OCI-LY1 (cell line): ENCODE measurements at regions not wholly inside any gene's neighbourhood (a gene's known extent, or its start where the extent isn't known, plus 50 kb on each side); places are given as distances from the start of the nearest gene placed in this dataset.
"Not testable (repeated sequence)": the region's sequence is repeated elsewhere in the genome, so short reads cannot be mapped to it uniquely, and the experiment has no call there.

Source experiments
- H2AFZ ChIP-seq: fragments of 200-600 bp; sonication (generic), shearing (Covaris generic); 2 replicates; pipeline ENCODE4 v1.6.0; 2014; ENCODE audit warnings: antibody characterized with exemption, mild to moderate bottlenecking, low read length
- H3F3A ChIP-seq: fragments of 200-600 bp; sonication (generic), shearing (Covaris generic); 2 replicates; pipeline ENCODE4 v1.6.0; 2014; ENCODE audit warnings: mild to moderate bottlenecking, antibody characterized with exemption, low read length, moderate library complexity; ENCODE audit not compliant: insufficient read depth
- H3K27ac ChIP-seq: fragments of 200-600 bp; sonication (generic); 2 replicates; pipeline ENCODE4 v1.5.1; 2014; ENCODE audit warnings: low read length, mixed run types, mild to moderate bottlenecking, low read depth; ENCODE audit not compliant: poor library complexity, severe bottlenecking
- H3K27me3 ChIP-seq: fragments of 200-600 bp; sonication (generic); 2 replicates; pipeline ENCODE4 v1.6.0; 2014; ENCODE audit warnings: antibody characterized with exemption, mild to moderate bottlenecking, low read length, moderate library complexity; ENCODE audit not compliant: insufficient read depth
- H3K36me3 ChIP-seq: fragments of 200-600 bp; sonication (generic); 2 replicates; pipeline ENCODE4 v1.6.1; 2014; ENCODE audit warnings: mild to moderate bottlenecking, antibody characterized with exemption, low read length, moderate library complexity, mixed read lengths; ENCODE audit not compliant: insufficient read depth
- H3K4me1 ChIP-seq: fragments of 200-600 bp; sonication (generic); 2 replicates; pipeline ENCODE4 v1.5.1; 2014; ENCODE audit warnings: mild to moderate bottlenecking, low read length, moderate library complexity; ENCODE audit not compliant: insufficient read depth, severe bottlenecking
- H3K4me2 ChIP-seq: fragments of 200-600 bp; sonication (generic), shearing (Covaris generic); 2 replicates; pipeline ENCODE4 v1.6.1; 2014; ENCODE audit warnings: low read length
- H3K4me3 ChIP-seq: fragments of 200-600 bp; sonication (generic); 2 replicates; pipeline ENCODE4 v1.5.1; 2014; ENCODE audit warnings: low read length, low read depth, mild to moderate bottlenecking, mixed read lengths; ENCODE audit not compliant: poor library complexity, severe bottlenecking
- H3K79me2 ChIP-seq: fragments of 200-600 bp; shearing (Covaris generic); 2 replicates; pipeline ENCODE4 v1.6.1; 2016; ENCODE audit warnings: mixed run types, low read length, mixed read lengths; ENCODE audit not compliant: insufficient read depth
- H3K9ac ChIP-seq: fragments of 200-600 bp; sonication (generic), shearing (Covaris generic); 2 replicates; pipeline ENCODE4 v1.6.1; 2014; ENCODE audit warnings: mild to moderate bottlenecking, low read length, mixed read lengths
- H3K9me2 ChIP-seq: fragments of 200-600 bp; sonication (generic), shearing (Covaris generic); 2 replicates; pipeline ENCODE4 v1.6.1; 2014; ENCODE audit warnings: low read depth, mild to moderate bottlenecking, low read length, mixed read lengths
- H3K9me3 ChIP-seq: fragments of 200-600 bp; shearing (Covaris generic); 2 replicates; pipeline ENCODE4 v1.6.1; 2014; ENCODE audit warnings: low read length, mixed read lengths
- H4K20me1 ChIP-seq: fragments of 200-600 bp; sonication (generic), shearing (Covaris generic); 2 replicates; pipeline ENCODE4 v1.6.0; 2016; ENCODE audit warnings: mild to moderate bottlenecking, low read length; ENCODE audit not compliant: insufficient read depth
- EZH2 ChIP-seq: fragments of 200-600 bp; sonication (generic), shearing (Covaris generic); IDR thresholded peaks from 2 replicates; pipeline ENCODE4 v1.8.0; 2017; ENCODE audit warnings: borderline replicate concordance, mixed run types, mild to moderate bottlenecking, antibody characterized with exemption, low read length, moderate library complexity, mixed read lengths
- TF ChIP-seq, protein P1 (sequence below): fragments of 200-600 bp; sonication (generic), shearing (Covaris generic); IDR thresholded peaks from 2 replicates; pipeline ENCODE4 v1.5.1; 2017; ENCODE audit warnings: mild to moderate bottlenecking, antibody characterized with exemption, low read length, moderate library complexity, mixed read lengths

DNA sequence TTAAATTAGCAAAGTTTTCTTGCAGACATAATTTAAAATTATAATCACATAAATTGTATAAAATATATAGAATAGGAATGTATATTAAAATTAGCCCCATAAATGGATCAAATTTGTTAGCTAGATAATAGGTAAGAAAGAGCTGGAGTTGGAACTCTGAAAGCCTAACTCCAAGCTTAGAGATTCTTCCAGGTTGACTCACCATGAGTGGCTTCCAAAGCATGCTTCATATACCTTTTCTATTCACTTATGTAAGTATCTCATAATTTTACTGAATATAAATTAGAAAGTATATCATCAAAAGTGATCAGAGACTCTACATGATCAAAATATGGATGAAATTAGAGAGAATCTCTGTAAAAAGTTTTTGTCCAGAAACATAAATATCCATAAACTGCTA, 320.7 kb upstream of the MAGI2 start:
- Histone ChIP-seq H3K79me2 (no peaks in the 10 kb centered on the region), H3K9ac (no peak overlapping the region), H3K9me2 (no peaks in the 10 kb centered on the region), H2AFZ (no peak overlapping the region), H3K27me3 (no peaks in the 10 kb centered on the region), H3F3A (no peaks in the 10 kb centered on the region), H3K27ac (no peak overlapping the region), H3K9me3 (no peaks in the 10 kb centered on the region), H3K4me3 (no peak overlapping the region), H4K20me1 (no peaks in the 10 kb centered on the region), H3K4me2 (no peak overlapping the region), H3K36me3 (no peaks in the 10 kb centered on the region), H3K4me1 (no peaks in the 10 kb centered on the region)
- TF ChIP-seq EZH2, result no peak
- TF ChIP-seq, protein P1, sequence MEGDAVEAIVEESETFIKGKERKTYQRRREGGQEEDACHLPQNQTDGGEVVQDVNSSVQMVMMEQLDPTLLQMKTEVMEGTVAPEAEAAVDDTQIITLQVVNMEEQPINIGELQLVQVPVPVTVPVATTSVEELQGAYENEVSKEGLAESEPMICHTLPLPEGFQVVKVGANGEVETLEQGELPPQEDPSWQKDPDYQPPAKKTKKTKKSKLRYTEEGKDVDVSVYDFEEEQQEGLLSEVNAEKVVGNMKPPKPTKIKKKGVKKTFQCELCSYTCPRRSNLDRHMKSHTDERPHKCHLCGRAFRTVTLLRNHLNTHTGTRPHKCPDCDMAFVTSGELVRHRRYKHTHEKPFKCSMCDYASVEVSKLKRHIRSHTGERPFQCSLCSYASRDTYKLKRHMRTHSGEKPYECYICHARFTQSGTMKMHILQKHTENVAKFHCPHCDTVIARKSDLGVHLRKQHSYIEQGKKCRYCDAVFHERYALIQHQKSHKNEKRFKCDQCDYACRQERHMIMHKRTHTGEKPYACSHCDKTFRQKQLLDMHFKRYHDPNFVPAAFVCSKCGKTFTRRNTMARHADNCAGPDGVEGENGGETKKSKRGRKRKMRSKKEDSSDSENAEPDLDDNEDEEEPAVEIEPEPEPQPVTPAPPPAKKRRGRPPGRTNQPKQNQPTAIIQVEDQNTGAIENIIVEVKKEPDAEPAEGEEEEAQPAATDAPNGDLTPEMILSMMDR, result no peak

DNA sequence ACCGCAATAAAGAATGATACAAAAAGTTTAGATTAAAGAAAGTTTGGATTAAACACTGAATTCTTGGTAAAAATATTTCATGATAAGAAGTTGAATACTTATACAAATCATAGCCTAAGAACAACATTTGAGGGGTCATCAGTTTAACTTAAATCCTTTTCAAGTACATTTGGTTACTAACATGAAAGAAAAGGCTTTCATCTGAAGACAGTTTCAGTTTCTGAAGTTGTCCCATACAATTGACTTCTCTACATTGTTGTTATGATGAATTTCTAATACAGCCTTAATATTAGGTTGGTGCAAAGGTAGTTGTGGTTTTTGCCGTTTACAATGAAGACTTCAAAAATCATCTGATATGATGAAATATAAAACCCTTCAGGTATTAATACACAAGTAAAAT, 317.5 kb upstream of the MAGI2 start:
- H3K4me1 ChIP-seq, result no peaks in the 10 kb centered on the region
- H3K36me3 ChIP-seq, result no peaks in the 10 kb centered on the region
- H3K9ac ChIP-seq, result no peak overlapping the region
- no peak overlapping the region for H3K27ac ChIP-seq
- H3K27me3 ChIP-seq, result no peaks in the 10 kb centered on the region
- H3K9me2 ChIP-seq, result no peaks in the 10 kb centered on the region
- no peaks in the 10 kb centered on the region for H3K79me2 ChIP-seq
- H3K9me3 ChIP-seq, result no peaks in the 10 kb centered on the region
- H2AFZ ChIP-seq, result no peak overlapping the region
- no peak for TF ChIP-seq EZH2
- TF ChIP-seq, protein P1, result no peak
- no peaks in the 10 kb centered on the region for H4K20me1 ChIP-seq
- H3K4me2 ChIP-seq, result no peak overlapping the region
- H3F3A ChIP-seq, result no peaks in the 10 kb centered on the region
- no peak overlapping the region for H3K4me3 ChIP-seq

DNA sequence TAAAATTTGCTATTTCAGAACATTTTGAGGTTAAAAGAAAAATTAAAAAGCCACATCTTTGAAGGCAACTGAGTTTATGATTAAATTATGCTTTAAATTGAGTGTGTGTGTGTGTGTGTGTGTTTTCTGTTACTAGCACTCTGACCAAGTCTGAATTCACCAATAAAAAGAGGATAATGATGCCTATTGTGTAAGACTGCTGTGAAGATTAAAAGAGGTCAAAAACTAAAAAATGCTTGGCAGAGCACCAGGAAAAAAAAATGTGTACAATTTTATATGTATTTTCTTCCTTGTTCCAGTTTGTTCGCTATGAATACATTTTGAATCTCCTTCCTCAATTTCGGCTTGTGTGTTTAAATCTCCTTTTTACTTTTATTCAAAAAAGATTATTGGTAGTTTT, 316.6 kb upstream of the MAGI2 start:
- H3K9me2 ChIP-seq, result no peaks in the 10 kb centered on the region
- TF ChIP-seq EZH2, result no peak
- TF ChIP-seq, protein P1, result no peak
- H2AFZ ChIP-seq, result no peak overlapping the region
- no peak overlapping the region for H3K4me2 ChIP-seq
- no peaks in the 10 kb centered on the region for H3K79me2 ChIP-seq
- no peaks in the 10 kb centered on the region for H3K4me1 ChIP-seq
- no peaks in the 10 kb centered on the region for H3K36me3 ChIP-seq
- no peak overlapping the region for H3K4me3 ChIP-seq
- no peak overlapping the region for H3K9ac ChIP-seq
- no peaks in the 10 kb centered on the region for H3K27me3 ChIP-seq
- no peaks in the 10 kb centered on the region for H3F3A ChIP-seq
- no peaks in the 10 kb centered on the region for H4K20me1 ChIP-seq
- no peak overlapping the region for H3K27ac ChIP-seq
- H3K9me3 ChIP-seq, result no peaks in the 10 kb centered on the region

DNA sequence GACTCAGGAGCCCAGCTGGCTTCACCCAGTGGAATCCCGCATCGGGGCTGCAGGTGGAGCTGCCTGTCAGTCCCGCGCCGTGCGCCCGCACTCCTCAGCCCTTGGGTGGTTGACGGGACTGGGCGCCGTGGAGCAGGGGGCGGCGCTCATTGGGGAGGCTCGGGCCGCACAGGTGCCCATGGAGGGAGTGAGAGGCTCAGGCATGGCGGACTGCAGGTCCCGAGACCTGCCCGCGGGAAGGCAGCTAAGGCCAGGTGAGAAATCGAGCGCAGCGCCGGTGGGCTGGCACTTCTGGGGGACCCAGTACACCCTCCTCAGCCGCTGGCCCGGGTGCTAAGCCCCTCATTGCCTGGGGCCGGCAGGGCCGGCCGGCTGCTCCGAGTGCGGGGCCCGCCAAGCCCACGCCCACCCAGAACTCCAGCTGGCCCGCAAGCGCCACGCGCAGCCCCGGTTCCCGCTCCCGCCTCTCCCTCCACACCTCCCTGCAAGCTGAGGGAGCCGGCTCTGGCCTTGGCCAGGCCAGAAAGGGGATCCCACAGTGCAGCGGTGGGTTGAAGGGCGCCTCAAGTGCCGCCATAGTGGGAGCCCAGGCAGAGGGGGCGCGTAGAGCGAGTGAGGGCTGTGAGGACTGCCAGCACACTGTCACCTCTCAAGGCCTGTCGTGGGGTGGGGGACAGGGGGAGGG, 314.6 kb upstream of the MAGI2 start:
- not testable (repeated sequence) for H3K9me3 ChIP-seq, H3K27ac ChIP-seq, H3K27me3 ChIP-seq, H4K20me1 ChIP-seq, H3K9ac ChIP-seq, H3F3A ChIP-seq, H2AFZ ChIP-seq, H3K4me1 ChIP-seq, H3K36me3 ChIP-seq, H3K4me2 ChIP-seq, H3K9me2 ChIP-seq, H3K79me2 ChIP-seq, H3K4me3 ChIP-seq

DNA sequence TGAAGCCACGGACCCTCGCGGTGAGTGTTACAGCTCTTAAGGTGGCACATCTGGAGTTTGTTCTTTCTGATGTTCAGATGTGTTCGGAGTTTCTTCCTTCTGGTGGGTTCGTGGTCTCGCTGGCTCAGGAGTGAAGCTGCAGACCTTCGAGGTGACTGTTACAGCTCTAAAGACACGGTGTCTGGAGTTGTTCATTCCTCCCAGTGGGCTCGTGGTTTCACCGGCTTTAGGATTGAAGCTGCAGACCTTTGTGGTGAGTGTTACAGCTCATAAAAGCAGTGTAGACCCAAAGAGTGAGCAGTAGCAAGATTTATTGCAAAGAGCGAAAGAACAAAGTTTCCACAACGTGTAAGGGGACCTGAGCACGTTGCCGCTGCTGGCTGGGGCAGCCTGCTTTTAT, 313.7 kb upstream of the MAGI2 start:
- H3K36me3 ChIP-seq, H2AFZ ChIP-seq, H3K4me3 ChIP-seq, H3F3A ChIP-seq, H3K9me3 ChIP-seq, H3K79me2 ChIP-seq, H3K9me2 ChIP-seq, H3K4me2 ChIP-seq, H3K27me3 ChIP-seq, H3K4me1 ChIP-seq, H3K27ac ChIP-seq, H3K9ac ChIP-seq, H4K20me1 ChIP-seq: not testable (repeated sequence)
